ENCODE measurements at regions not wholly inside any gene's neighbourhood (a gene's known extent, or its start where the extent isn't known, plus 50 kb on each side); places are given as distances from the start of the nearest gene placed in this dataset.

GRCh38 chr4:114038762-114039387 is 59.4 kb upstream of the ARSJ start:
- TF ChIP-seq EZH2 (IDR thresholded peaks at IDR 0.05; ENCODE audit: low read length, missing control alignments): no peak
- TF ChIP-seq, protein P1, sequence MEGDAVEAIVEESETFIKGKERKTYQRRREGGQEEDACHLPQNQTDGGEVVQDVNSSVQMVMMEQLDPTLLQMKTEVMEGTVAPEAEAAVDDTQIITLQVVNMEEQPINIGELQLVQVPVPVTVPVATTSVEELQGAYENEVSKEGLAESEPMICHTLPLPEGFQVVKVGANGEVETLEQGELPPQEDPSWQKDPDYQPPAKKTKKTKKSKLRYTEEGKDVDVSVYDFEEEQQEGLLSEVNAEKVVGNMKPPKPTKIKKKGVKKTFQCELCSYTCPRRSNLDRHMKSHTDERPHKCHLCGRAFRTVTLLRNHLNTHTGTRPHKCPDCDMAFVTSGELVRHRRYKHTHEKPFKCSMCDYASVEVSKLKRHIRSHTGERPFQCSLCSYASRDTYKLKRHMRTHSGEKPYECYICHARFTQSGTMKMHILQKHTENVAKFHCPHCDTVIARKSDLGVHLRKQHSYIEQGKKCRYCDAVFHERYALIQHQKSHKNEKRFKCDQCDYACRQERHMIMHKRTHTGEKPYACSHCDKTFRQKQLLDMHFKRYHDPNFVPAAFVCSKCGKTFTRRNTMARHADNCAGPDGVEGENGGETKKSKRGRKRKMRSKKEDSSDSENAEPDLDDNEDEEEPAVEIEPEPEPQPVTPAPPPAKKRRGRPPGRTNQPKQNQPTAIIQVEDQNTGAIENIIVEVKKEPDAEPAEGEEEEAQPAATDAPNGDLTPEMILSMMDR (conservative IDR thresholded peaks at IDR 0.05 in 1 of 2, IDR thresholded peaks at IDR 0.05 in 1 of 2; ENCODE audit: low read depth in 1 of 2, low read length in 2 of 2): no peak

Measured in fibroblast of lung (primary cell).